H1 (cell line): ENCODE measurements at regions not wholly inside any gene's neighbourhood (a gene's known extent, or its start where the extent isn't known, plus 50 kb on each side); places are given as distances from the start of the nearest gene placed in this dataset.

Experiments
- EZH2 ChIP-seq: fragments of 200-600 bp; sonication (generic); IDR thresholded peaks from 2 replicates; pipeline ENCODE4 v1.7.1; 2012; ENCODE audit warnings: low read depth, mild to moderate bottlenecking, moderate library complexity, low read length, inconsistent platforms; ENCODE audit not compliant: severe bottlenecking

DNA sequence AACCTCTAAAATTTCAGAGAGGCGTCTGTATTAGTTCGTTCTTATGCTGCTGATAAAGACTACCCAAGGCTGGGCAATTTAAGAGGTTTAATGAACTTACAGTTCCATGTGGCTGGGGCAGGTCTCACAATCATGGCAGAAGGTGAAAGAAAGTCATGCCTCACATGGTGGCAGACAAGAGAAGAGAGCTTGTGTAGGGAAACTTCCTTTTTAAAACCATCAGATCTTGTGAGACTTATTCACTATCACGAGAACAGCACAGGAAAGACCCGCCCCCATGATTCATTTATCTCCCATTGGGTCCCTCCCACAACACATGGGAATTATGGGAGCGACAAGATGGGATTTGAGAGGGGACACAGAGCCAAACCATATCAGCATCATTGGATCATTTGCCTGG is 183.2 kb upstream of the SIX2 start (continued):
- no peak for TF ChIP-seq EZH2
